Testis (tissue), 2 donors: ENCODE measurements at regions not wholly inside any gene's neighbourhood (a gene's known extent, or its start where the extent isn't known, plus 50 kb on each side); places are given as distances from the start of the nearest gene placed in this dataset.

ENCODE experiments used
- DNase-seq: peaks from one replicate; pipeline ENCODE4 v3.0.0-alpha.2; 2019
- H3K27ac ChIP-seq, 2 donors: fragments of 200-600 bp; sonication (generic); one replicate each; pipeline ENCODE4 v1.5.1; 2019
- H3K27me3 ChIP-seq: fragments of 200-600 bp; sonication (generic); one replicate; pipeline ENCODE4 v1.5.1; 2019
- H3K36me3 ChIP-seq: fragments of 200-600 bp; sonication (generic); one replicate; pipeline ENCODE4 v1.5.1; 2017; ENCODE audit warnings: low read depth; ENCODE audit errors: missing control alignments
- H3K4me1 ChIP-seq: fragments of 200-600 bp; sonication (generic); one replicate; pipeline ENCODE4 v1.5.1; 2019
- H3K4me3 ChIP-seq, 2 donors: fragments of 200-600 bp; sonication (generic); one replicate each; pipeline ENCODE4 v1.5.1; 2017 to 2019
- H3K9me3 ChIP-seq: fragments of 200-600 bp; sonication (generic); one replicate; pipeline ENCODE4 v1.5.1; 2017
- CTCF ChIP-seq, 3 experiments: fragments of 450-650 bp in 2 of 3; fragments of 200-600 bp in 1 of 3; sonication (generic) in 1 of 3; IDR thresholded peaks; one replicate each; pipeline ENCODE4 v1.5.1; 2016 to 2019; ENCODE audit warnings: antibody characterized with exemption in 3 of 3, mild to moderate bottlenecking in 2 of 3, moderate library complexity in 1 of 3
- POLR2A ChIP-seq: fragments of 450-650 bp; IDR thresholded peaks from one replicate; pipeline ENCODE4 v1.6.1; 2017; ENCODE audit warnings: antibody characterized with exemption, mild to moderate bottlenecking, moderate library complexity
- WGBS, 2 donors: methylation state at CpG; one replicate each; pipeline ENCODE4 v1.1.5; 2018; 5-methylcytosine and 5-hydroxymethylcytosine counted together
- intact Hi-C: fragments of 100-400 bp; cut with DNase I; formaldehyde crosslinking; loops from one replicate; pipeline ENCODE4 v1.15.1; 2023; ENCODE audit warnings: low total_unique reads

DNA sequence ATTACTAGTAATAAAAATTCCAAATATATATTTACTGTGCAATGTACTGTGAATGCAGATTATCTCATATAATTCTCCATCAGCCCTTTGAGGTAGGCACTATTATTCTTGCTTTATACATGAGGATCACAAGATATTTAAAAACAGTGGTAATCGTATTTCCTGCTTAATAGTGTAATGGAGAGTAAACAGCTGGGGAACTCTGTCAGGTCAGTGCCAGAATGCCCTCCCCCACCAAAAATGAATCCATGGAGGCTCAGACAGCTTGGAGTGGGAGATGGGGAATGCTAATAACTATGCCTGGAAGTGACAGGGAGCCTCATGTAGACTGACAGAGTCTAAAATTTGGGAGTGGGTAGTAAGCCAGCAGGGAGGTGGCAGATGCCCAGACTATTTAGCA is 153.6 kb downstream of the PAH start:
- intact Hi-C loops: no loop called here
- Histone ChIP-seq H3K27ac (no peak overlapping the region), H3K36me3 (no peaks in the 10 kb centered on the region), H3K4me1 (peaks cover 10% of the 10 kb centered on the region), H3K9me3 (no peaks in the 10 kb centered on the region), H3K4me3 (no peak overlapping the region), H3K27me3 (no peaks in the 10 kb centered on the region)
- 50 to 64% methylated on average over 1 of the region's 1 CpG for WGBS, 2 donors
- TF ChIP-seq CTCF (IDR thresholded peaks at IDR 0.05): no peak
- no peak for TF ChIP-seq POLR2A
- no peak for DNase-seq

DNA sequence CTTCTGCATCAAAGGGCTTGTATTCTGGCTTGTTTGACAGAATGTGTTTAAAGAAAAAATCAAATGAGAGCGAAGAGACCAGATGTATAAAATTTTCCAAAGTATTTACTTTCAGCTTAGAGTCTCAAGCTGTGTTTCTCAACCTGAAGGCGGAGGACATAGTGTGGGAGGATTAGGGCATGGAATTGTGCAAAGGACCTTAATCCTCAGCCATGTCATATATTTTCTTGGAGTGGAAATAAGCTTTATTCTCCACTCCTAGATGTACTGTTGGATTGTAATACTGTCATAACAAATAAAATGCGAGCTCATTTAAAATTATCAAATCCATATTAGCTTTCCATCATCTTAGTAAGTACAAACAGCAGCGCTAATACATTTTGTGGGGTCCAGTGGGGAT is 154.0 kb downstream of the PAH start:
- no peaks in the 10 kb centered on the region for H3K9me3 ChIP-seq
- intact Hi-C loops: no loop called here
- TF ChIP-seq CTCF (IDR thresholded peaks at IDR 0.05) (no peak), POLR2A (no peak)
- no peak for DNase-seq
- H3K36me3 ChIP-seq: no peaks in the 10 kb centered on the region
- 79 to 89% methylated on average over 4 of the region's 4 CpGs for WGBS, 2 donors
- H3K27ac ChIP-seq: no peak overlapping the region
- H3K4me3 ChIP-seq: no peak overlapping the region
- no peaks in the 10 kb centered on the region for H3K27me3 ChIP-seq
- H3K4me1 ChIP-seq: peaks cover 12% of the 10 kb centered on the region

GRCh38 chr12:102760322-102760721 is 156.7 kb downstream of the PAH start:
- H3K27me3 ChIP-seq: no peaks in the 10 kb centered on the region
- 88 to 94% methylated on average over 2 of the region's 2 CpGs for WGBS, 2 donors
- no peaks in the 10 kb centered on the region for H3K9me3 ChIP-seq
- intact Hi-C loops: no loop called here
- TF ChIP-seq CTCF (IDR thresholded peaks at IDR 0.05): no peak
- no peak for TF ChIP-seq POLR2A
- H3K4me1 ChIP-seq: peaks cover 33% of the 10 kb centered on the region
- H3K4me3 ChIP-seq: no peak overlapping the region
- no peak for DNase-seq
- H3K36me3 ChIP-seq: no peaks in the 10 kb centered on the region
- no peak overlapping the region for H3K27ac ChIP-seq

- intact Hi-C loops: no loop called here
- no peaks in the 10 kb centered on the region for H3K36me3 ChIP-seq
- H3K4me1 ChIP-seq: peaks cover 33% of the 10 kb centered on the region
- no peaks in the 10 kb centered on the region for H3K9me3 ChIP-seq
- no peak for TF ChIP-seq POLR2A
- no peak for TF ChIP-seq CTCF (IDR thresholded peaks at IDR 0.05)
- no peak overlapping the region for H3K27ac ChIP-seq
- H3K4me3 ChIP-seq: no peak overlapping the region
- whole genome bisulfite sequencing, 2 donors: 30 to 33% methylated on average over 2 of the region's 2 CpGs
- peak; percentile 27 for DNase-seq
- H3K27me3 ChIP-seq: no peaks in the 10 kb centered on the region
These were observed 157.6 kb downstream of the PAH start for GRCh38 chr12:102759466-102759865.

- no peaks in the 10 kb centered on the region for H3K9me3 ChIP-seq
- H3K36me3 ChIP-seq: no peaks in the 10 kb centered on the region
- no peak overlapping the region for H3K4me3 ChIP-seq
- TF ChIP-seq POLR2A (no peak), CTCF (IDR thresholded peaks at IDR 0.05) (no peak)
- peaks cover 33% of the 10 kb centered on the region for H3K4me1 ChIP-seq
- H3K27ac ChIP-seq: peak overlapping the region in 1 of 2 donors; percentile 69
- H3K27me3 ChIP-seq: no peaks in the 10 kb centered on the region
- intact Hi-C loops: no loop called here
- no peak for DNase-seq
- 63 to 75% methylated on average over 1 of the region's 1 CpG for WGBS, 2 donors
These were observed 159.2 kb downstream of the PAH start for GRCh38 chr12:102757882-102758226.
